ENCODE measurements at regions not wholly inside any gene's neighbourhood (a gene's known extent, or its start where the extent isn't known, plus 50 kb on each side); places are given as distances from the start of the nearest gene placed in this dataset.

GRCh38 chr1:67573311-67573872 lies 111.6 kb upstream of the GADD45A start:
- H3K9me3 ChIP-seq (ENCODE audit: control insufficient read depth, low read depth, low read length) = no peaks in the 10 kb centered on the region
- H2BK15ac ChIP-seq (ENCODE audit: low read depth, low read length) = no peak overlapping the region
- peaks cover 3 to 8% of the 10 kb centered on the region in 2 experiments; a peak in 3 of 4 replicates for H3K4me1 Mint-ChIP-seq
- no peaks in the 10 kb centered on the region for H3K23me2 ChIP-seq (ENCODE audit: insufficient read length, low read depth, low read length, poor library complexity, severe bottlenecking)
- H3K27ac Mint-ChIP-seq = no peak overlapping the region; a peak in 1 of 7 replicates
- H3K14ac ChIP-seq (ENCODE audit: insufficient read depth, low read length) = no peak overlapping the region
- H3K56ac ChIP-seq (ENCODE audit: insufficient read length, low read depth, low read length) = no peak overlapping the region
- H4K8ac ChIP-seq (replicated peaks; ENCODE audit: insufficient read length, low read depth, low read length) = no peak overlapping the region
- H3K4me3 Mint-ChIP-seq = no peak overlapping the region
- no peak overlapping the region for H2AK5ac ChIP-seq (ENCODE audit: insufficient read length, low read length)
- H2BK20ac ChIP-seq (ENCODE audit: low read depth, low read length, poor library complexity, severe bottlenecking) = no peak overlapping the region
- no peaks in the 10 kb centered on the region for H4K20me1 ChIP-seq (ENCODE audit: control insufficient read depth, insufficient read depth, insufficient read length)
- H3K79me2 ChIP-seq (ENCODE audit: insufficient read depth, low read length) = no peaks in the 10 kb centered on the region; the same call in 1 of the 2 replicates
- no peaks in the 10 kb centered on the region for H3K79me1 ChIP-seq (ENCODE audit: insufficient read depth, low read depth, low read length, poor library complexity, severe bottlenecking)
- H3K9ac ChIP-seq (ENCODE audit: extremely low read depth, insufficient read length, low read length) = no peak overlapping the region
- H2AFZ ChIP-seq (ENCODE audit: low read length) = no peak overlapping the region
- H3K18ac ChIP-seq (ENCODE audit: insufficient read length, low read depth, low read length) = no peak overlapping the region
- H3K36me3 Mint-ChIP-seq (ENCODE audit: insufficient read depth in 1 of 3, low read depth in 3 of 3) = no peaks in the 10 kb centered on the region
- no peak for DNase-seq
- H3K27ac ChIP-seq (ENCODE audit: insufficient read length, low read depth, low read length) = no peak overlapping the region
- no peak overlapping the region for H4K5ac ChIP-seq (ENCODE audit: insufficient read length, low read depth, low read length)
- H3K4me1 ChIP-seq (ENCODE audit: insufficient read depth, low read length) = no peaks in the 10 kb centered on the region
- no peak overlapping the region for H2BK5ac ChIP-seq (ENCODE audit: insufficient read length, low read length)
- no peaks in the 10 kb centered on the region for H3K9me3 Mint-ChIP-seq
- H2BK120ac ChIP-seq (ENCODE audit: low read depth, low read length, poor library complexity, severe bottlenecking) = no peak overlapping the region
- H3K27me3 Mint-ChIP-seq (ENCODE audit: low read depth) = peaks cover 2% of the 10 kb centered on the region; the same call in 1 of the 2 replicates
- no peak overlapping the region for H4K91ac ChIP-seq (ENCODE audit: insufficient read length, low read depth, low read length)
- H3K23ac ChIP-seq (ENCODE audit: insufficient read length, low read depth, low read length) = no peak overlapping the region
- no peak for TF ChIP-seq CTCF (conservative IDR thresholded peaks at IDR 0.05)
- no peak overlapping the region for H3T11ph ChIP-seq (ENCODE audit: low read length)
- no peak overlapping the region for H3K4ac ChIP-seq (ENCODE audit: low read depth, low read length)
- no peak overlapping the region for H2BK12ac ChIP-seq (ENCODE audit: insufficient read length, low read depth, low read length)
- H3K4me2 ChIP-seq (ENCODE audit: insufficient read depth, insufficient read length, low read length) = no peak overlapping the region
- WGBS (ENCODE audit: extremely low coverage, insufficient read length, low lambda C conversion rate) = no CpG with 5 or more reads among the region's 1 CpG
- no peaks in the 10 kb centered on the region for H3K27me3 ChIP-seq (ENCODE audit: insufficient read depth, low read length)

Data from H9 (cell line).